ENCODE measurements at regions not wholly inside any gene's neighbourhood (a gene's known extent, or its start where the extent isn't known, plus 50 kb on each side); places are given as distances from the start of the nearest gene placed in this dataset.

- H3K36me3 Mint-ChIP-seq, result no peaks in the 10 kb centered on the region
- no peaks in the 10 kb centered on the region for H3K27me3 Mint-ChIP-seq
- peaks cover 4% of the 10 kb centered on the region for H3K9me3 Mint-ChIP-seq
- ATAC-seq, result no peak
- H3K4me1 Mint-ChIP-seq, result no peaks in the 10 kb centered on the region
- no peak overlapping the region for H3K27ac Mint-ChIP-seq
- no peak overlapping the region for H3K4me3 Mint-ChIP-seq
Observed at GRCh38 chr5:86831128-86831527, 213.4 kb downstream of the COX7C start.

GRCh38 chr5:86833868-86834267 is 216.1 kb downstream of the COX7C start:
- Mint-ChIP-seq H3K36me3 (no peaks in the 10 kb centered on the region), H3K27me3 (no peaks in the 10 kb centered on the region), H3K27ac (no peak overlapping the region), H3K4me3 (no peak overlapping the region), H3K4me1 (no peaks in the 10 kb centered on the region), H3K9me3 (no peaks in the 10 kb centered on the region)
- no peak for ATAC-seq

- Mint-ChIP-seq H3K9me3 (no peaks in the 10 kb centered on the region), H3K27me3 (no peaks in the 10 kb centered on the region), H3K36me3 (no peaks in the 10 kb centered on the region), H3K4me3 (no peak overlapping the region), H3K4me1 (no peaks in the 10 kb centered on the region), H3K27ac (no peak overlapping the region)
- no peak for ATAC-seq
Observed at GRCh38 chr5:86837610-86838009, 219.9 kb downstream of the COX7C start.

GRCh38 chr5:86838083-86838482 is 220.3 kb downstream of the COX7C start:
- Mint-ChIP-seq H3K36me3 (no peaks in the 10 kb centered on the region), H3K4me1 (no peaks in the 10 kb centered on the region), H3K9me3 (peaks cover under 1% of the 10 kb centered on the region), H3K27me3 (no peaks in the 10 kb centered on the region), H3K4me3 (no peak overlapping the region), H3K27ac (no peak overlapping the region)
- ATAC-seq, result no peak

- H3K4me3 Mint-ChIP-seq, result no peak overlapping the region
- ATAC-seq, result no peak
- H3K4me1 Mint-ChIP-seq, result no peaks in the 10 kb centered on the region
- H3K27me3 Mint-ChIP-seq, result no peaks in the 10 kb centered on the region
- no peaks in the 10 kb centered on the region for H3K36me3 Mint-ChIP-seq
- peaks cover 3% of the 10 kb centered on the region for H3K9me3 Mint-ChIP-seq
- no peak overlapping the region for H3K27ac Mint-ChIP-seq
Observed at GRCh38 chr5:86841000-86841644, 223.4 kb downstream of the COX7C start.

GRCh38 chr5:86858442-86858841 is 240.7 kb downstream of the COX7C start:
- no peaks in the 10 kb centered on the region for H3K4me1 Mint-ChIP-seq
- ATAC-seq, result no peak
- no peaks in the 10 kb centered on the region for H3K36me3 Mint-ChIP-seq
- H3K4me3 Mint-ChIP-seq, result no peak overlapping the region
- no peaks in the 10 kb centered on the region for H3K9me3 Mint-ChIP-seq
- H3K27me3 Mint-ChIP-seq, result peaks cover 8% of the 10 kb centered on the region
- H3K27ac Mint-ChIP-seq, result no peak overlapping the region

- Mint-ChIP-seq H3K9me3 (no peaks in the 10 kb centered on the region), H3K4me3 (no peak overlapping the region), H3K36me3 (no peaks in the 10 kb centered on the region), H3K4me1 (no peaks in the 10 kb centered on the region), H3K27ac (no peak overlapping the region), H3K27me3 (no peaks in the 10 kb centered on the region)
- ATAC-seq, result no peak
Observed at GRCh38 chr5:86861512-86861911, 243.8 kb downstream of the COX7C start.

GRCh38 chr5:86862093-86862492 is 244.4 kb downstream of the COX7C start:
- Mint-ChIP-seq H3K27ac (no peak overlapping the region), H3K4me3 (no peak overlapping the region), H3K36me3 (no peaks in the 10 kb centered on the region), H3K4me1 (no peaks in the 10 kb centered on the region), H3K9me3 (no peaks in the 10 kb centered on the region), H3K27me3 (no peaks in the 10 kb centered on the region)
- no peak for ATAC-seq

GRCh38 chr5:86864051-86864450 is 246.3 kb downstream of the COX7C start:
- H3K36me3 Mint-ChIP-seq, result no peaks in the 10 kb centered on the region
- peaks cover 4% of the 10 kb centered on the region for H3K4me1 Mint-ChIP-seq
- no peak for ATAC-seq
- no peak overlapping the region for H3K4me3 Mint-ChIP-seq
- no peaks in the 10 kb centered on the region for H3K9me3 Mint-ChIP-seq
- H3K27me3 Mint-ChIP-seq, result no peaks in the 10 kb centered on the region
- no peak overlapping the region for H3K27ac Mint-ChIP-seq

GRCh38 chr5:86865256-86865785 is 247.6 kb downstream of the COX7C start:
- no peak for ATAC-seq
- peaks cover 6% of the 10 kb centered on the region for H3K4me1 Mint-ChIP-seq
- no peaks in the 10 kb centered on the region for H3K27me3 Mint-ChIP-seq
- H3K36me3 Mint-ChIP-seq, result no peaks in the 10 kb centered on the region
- no peaks in the 10 kb centered on the region for H3K9me3 Mint-ChIP-seq
- H3K27ac Mint-ChIP-seq, result no peak overlapping the region
- no peak overlapping the region for H3K4me3 Mint-ChIP-seq

GRCh38 chr5:86866036-86866435 is 248.3 kb downstream of the COX7C start:
- Mint-ChIP-seq H3K27me3 (no peaks in the 10 kb centered on the region), H3K9me3 (no peaks in the 10 kb centered on the region), H3K27ac (no peak overlapping the region), H3K36me3 (no peaks in the 10 kb centered on the region), H3K4me1 (peaks cover 6% of the 10 kb centered on the region), H3K4me3 (no peak overlapping the region)
- ATAC-seq, result no peak

GRCh38 chr5:86869268-86869667 is 251.5 kb downstream of the COX7C start:
- H3K4me3 Mint-ChIP-seq, result no peak overlapping the region
- peaks cover 6% of the 10 kb centered on the region for H3K4me1 Mint-ChIP-seq
- no peaks in the 10 kb centered on the region for H3K36me3 Mint-ChIP-seq
- no peaks in the 10 kb centered on the region for H3K27me3 Mint-ChIP-seq
- H3K9me3 Mint-ChIP-seq, result no peaks in the 10 kb centered on the region
- ATAC-seq, result peak; percentile 69
- H3K27ac Mint-ChIP-seq, result no peak overlapping the region

- H3K36me3 Mint-ChIP-seq, result no peaks in the 10 kb centered on the region
- no peaks in the 10 kb centered on the region for H3K27me3 Mint-ChIP-seq
- no peak for ATAC-seq
Observed at GRCh38 chr5:86875539-86875938, 257.8 kb downstream of the COX7C start.

GRCh38 chr5:86878250-86878649 is 260.5 kb downstream of the COX7C start:
- H3K4me1 Mint-ChIP-seq, result no peaks in the 10 kb centered on the region
- H3K27ac Mint-ChIP-seq, result no peak overlapping the region
- H3K36me3 Mint-ChIP-seq, result no peaks in the 10 kb centered on the region
- no peak overlapping the region for H3K4me3 Mint-ChIP-seq
- no peaks in the 10 kb centered on the region for H3K9me3 Mint-ChIP-seq
- H3K27me3 Mint-ChIP-seq, result no peaks in the 10 kb centered on the region
- no peak for ATAC-seq

More at GRCh38 chr5:86875539-86875938, 257.8 kb downstream of the COX7C start:
- H3K4me1 Mint-ChIP-seq, result no peaks in the 10 kb centered on the region
- no peak overlapping the region for H3K4me3 Mint-ChIP-seq
- H3K27ac Mint-ChIP-seq, result no peak overlapping the region
- no peaks in the 10 kb centered on the region for H3K9me3 Mint-ChIP-seq

- H3K4me1 Mint-ChIP-seq, result no peaks in the 10 kb centered on the region
- no peaks in the 10 kb centered on the region for H3K9me3 Mint-ChIP-seq
- no peak overlapping the region for H3K4me3 Mint-ChIP-seq
- H3K27ac Mint-ChIP-seq, result no peak overlapping the region
- no peaks in the 10 kb centered on the region for H3K27me3 Mint-ChIP-seq
- no peak for ATAC-seq
- no peaks in the 10 kb centered on the region for H3K36me3 Mint-ChIP-seq
Observed at GRCh38 chr5:86879086-86879485, 261.3 kb downstream of the COX7C start.

GRCh38 chr5:86880344-86880743 is 262.6 kb downstream of the COX7C start:
- H3K4me3 Mint-ChIP-seq, result no peak overlapping the region
- no peaks in the 10 kb centered on the region for H3K27me3 Mint-ChIP-seq
- H3K4me1 Mint-ChIP-seq, result no peaks in the 10 kb centered on the region
- no peak overlapping the region for H3K27ac Mint-ChIP-seq
- H3K9me3 Mint-ChIP-seq, result no peaks in the 10 kb centered on the region
- H3K36me3 Mint-ChIP-seq, result no peaks in the 10 kb centered on the region
- no peak for ATAC-seq
